ENCODE measurements at regions not wholly inside any gene's neighbourhood (a gene's known extent, or its start where the extent isn't known, plus 50 kb on each side); places are given as distances from the start of the nearest gene placed in this dataset.

GRCh38 chr1:59055908-59056719, 240.8 kb upstream of the FGGY start:
- POLR2A ChIA-PET = no interaction called here
- intact Hi-C loops (cut with micrococcal nuclease; ENCODE audit: unreplicated experiment) (no loop called here), in situ Hi-C loops (cut with HindIII; ENCODE audit: low pct_unique_long_range_greater_than_20kb, low sequenced_read_pairs) (no loop called here)
- ATAC-seq (no peak), DNase-seq (ENCODE audit: low read depth, low spot score) (no peak)
- Histone ChIP-seq H3K27ac (ENCODE audit: low read length) (no peak overlapping the region), H3K36me3 (ENCODE audit: control insufficient read depth, insufficient read depth, low read length) (no peaks in the 10 kb centered on the region), H3K4me1 (ENCODE audit: control insufficient read depth, insufficient read depth, low read length) (no peaks in the 10 kb centered on the region), H3K4me3 (ENCODE audit: low read depth in 2 of 2, low read length in 2 of 2) (no peak overlapping the region), H3K27me3 (ENCODE audit: control insufficient read depth, insufficient read depth, low read length) (no peaks in the 10 kb centered on the region), H3K9me3 (ENCODE audit: control insufficient read depth, insufficient read depth, low read depth, low read length) (no peaks in the 10 kb centered on the region)
- BruUV-seq (replicated peaks) = no TSS peak
- CTCF ChIA-PET = no interaction called here
- TF ChIP-seq TCF7L2 (IDR thresholded peaks at IDR 0.05; ENCODE audit: low read depth, low read length) (no peak), SIN3A (IDR thresholded peaks at IDR 0.05; ENCODE audit: borderline replicate concordance, insufficient read depth, low read depth, low read length) (no peak), POLR2AphosphoS5 (IDR thresholded peaks at IDR 0.05; ENCODE audit: low read depth, low read length) (no peak), REST (IDR thresholded peaks at IDR 0.05; ENCODE audit: insufficient read depth in 1 of 2, low read depth in 2 of 2, low read length in 1 of 2) (no peak), CTCF (IDR thresholded peaks at IDR 0.05) (no peak)

- H3K4me1 ChIP-seq (ENCODE audit: control insufficient read depth, insufficient read depth, low read length) = no peaks in the 10 kb centered on the region
- ChIA-PET POLR2A (no interaction called here), CTCF (no interaction called here)
- DNase-seq (ENCODE audit: low read depth, low spot score) = no peak
- no peaks in the 10 kb centered on the region for H3K36me3 ChIP-seq (ENCODE audit: control insufficient read depth, insufficient read depth, low read length)
- in situ Hi-C loops (cut with HindIII; ENCODE audit: low pct_unique_long_range_greater_than_20kb, low sequenced_read_pairs) (no loop called here), intact Hi-C loops (cut with micrococcal nuclease; ENCODE audit: unreplicated experiment) (no loop called here)
- no peak overlapping the region for H3K4me3 ChIP-seq (ENCODE audit: low read depth in 2 of 2, low read length in 2 of 2)
- H3K9me3 ChIP-seq (ENCODE audit: control insufficient read depth, insufficient read depth, low read depth, low read length) = no peaks in the 10 kb centered on the region
- no TSS peak for BruUV-seq (replicated peaks)
- TF ChIP-seq SIN3A (IDR thresholded peaks at IDR 0.05; ENCODE audit: borderline replicate concordance, insufficient read depth, low read depth, low read length) (no peak), REST (IDR thresholded peaks at IDR 0.05; ENCODE audit: insufficient read depth in 1 of 2, low read depth in 2 of 2, low read length in 1 of 2) (no peak), TCF7L2 (IDR thresholded peaks at IDR 0.05; ENCODE audit: low read depth, low read length) (no peak)
- no peaks in the 10 kb centered on the region for H3K27me3 ChIP-seq (ENCODE audit: control insufficient read depth, insufficient read depth, low read length)
- no peak overlapping the region for H3K27ac ChIP-seq (ENCODE audit: low read length)
- ATAC-seq = no peak
Measured at GRCh38 chr1:59057211-59057694, 239.6 kb upstream of the FGGY start.
